ENCODE measurements at regions not wholly inside any gene's neighbourhood (a gene's known extent, or its start where the extent isn't known, plus 50 kb on each side); places are given as distances from the start of the nearest gene placed in this dataset.
A peak's percentile ranks its signal among the peaks of the same experiment; 100 is the strongest.

DNA sequence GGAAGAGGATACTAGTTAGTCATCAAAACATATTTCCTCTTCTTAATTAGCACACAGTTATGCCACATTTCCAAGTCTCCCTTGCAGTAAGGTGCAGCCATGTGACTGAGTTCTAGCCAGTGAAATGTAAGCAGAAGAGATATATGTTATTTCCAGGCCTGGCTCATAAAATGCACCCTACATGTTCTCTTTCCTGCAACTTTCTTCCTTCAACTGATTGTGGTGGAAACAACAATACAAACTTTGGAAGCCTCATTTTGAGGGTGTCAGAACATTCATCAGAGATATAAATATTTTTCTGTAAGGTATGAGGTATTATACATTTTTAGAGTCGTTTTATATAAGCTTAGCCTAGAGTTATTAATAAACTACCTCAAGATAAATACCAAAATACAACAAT lies 110.9 kb upstream of the PDE7B start:
- H3K9me3 ChIP-seq (ENCODE audit: control insufficient read depth, insufficient read depth, low read length): no peaks in the 10 kb centered on the region
- no peak overlapping the region for H3K4me3 ChIP-seq (ENCODE audit: low read length)
- DNase-seq (ENCODE audit: low read depth, low spot score): no peak
- WGBS (ENCODE audit: insufficient coverage, insufficient read length): no CpG with 5 or more reads among the region's 1 CpG
- H3K27ac ChIP-seq (ENCODE audit: low read length): no peak overlapping the region
- no peaks in the 10 kb centered on the region for H3K36me3 ChIP-seq (ENCODE audit: control insufficient read depth, insufficient read depth, low read length)
- no peaks in the 10 kb centered on the region for H3K27me3 ChIP-seq (ENCODE audit: control insufficient read depth, insufficient read depth, low read length)
- no peaks in the 10 kb centered on the region for H3K4me1 ChIP-seq (ENCODE audit: control insufficient read depth, insufficient read depth, low read length)

DNA sequence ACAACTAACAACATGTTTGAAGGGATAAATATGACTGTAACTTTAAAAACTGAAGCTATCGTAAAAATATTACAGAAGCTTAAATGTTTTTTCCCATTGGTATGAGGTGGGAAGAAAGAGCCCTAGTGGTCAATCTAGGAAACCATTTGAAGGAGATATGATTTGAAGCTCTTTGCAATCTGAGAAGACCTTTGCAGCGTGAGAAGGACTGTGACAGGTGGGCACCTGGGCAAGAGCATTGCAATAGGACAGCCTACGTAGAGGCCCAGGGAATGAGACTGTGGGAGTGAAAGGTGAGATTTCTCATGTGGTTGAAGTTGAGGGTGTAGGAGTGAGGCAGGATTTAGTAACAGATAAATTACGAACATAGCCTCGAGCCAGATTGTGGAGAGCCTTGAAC lies 108.0 kb upstream of the PDE7B start:
- Histone ChIP-seq H3K27me3 (ENCODE audit: control insufficient read depth, insufficient read depth, low read length) (no peaks in the 10 kb centered on the region), H3K27ac (ENCODE audit: low read length) (no peak overlapping the region), H3K36me3 (ENCODE audit: control insufficient read depth, insufficient read depth, low read length) (no peaks in the 10 kb centered on the region), H3K4me1 (ENCODE audit: control insufficient read depth, insufficient read depth, low read length) (no peaks in the 10 kb centered on the region), H3K9me3 (ENCODE audit: control insufficient read depth, insufficient read depth, low read length) (no peaks in the 10 kb centered on the region), H3K4me3 (ENCODE audit: low read length) (no peak overlapping the region)
- DNase-seq (ENCODE audit: low read depth, low spot score): no peak
- no CpG with 5 or more reads among the region's 5 CpGs for WGBS (ENCODE audit: insufficient coverage, insufficient read length)

DNA sequence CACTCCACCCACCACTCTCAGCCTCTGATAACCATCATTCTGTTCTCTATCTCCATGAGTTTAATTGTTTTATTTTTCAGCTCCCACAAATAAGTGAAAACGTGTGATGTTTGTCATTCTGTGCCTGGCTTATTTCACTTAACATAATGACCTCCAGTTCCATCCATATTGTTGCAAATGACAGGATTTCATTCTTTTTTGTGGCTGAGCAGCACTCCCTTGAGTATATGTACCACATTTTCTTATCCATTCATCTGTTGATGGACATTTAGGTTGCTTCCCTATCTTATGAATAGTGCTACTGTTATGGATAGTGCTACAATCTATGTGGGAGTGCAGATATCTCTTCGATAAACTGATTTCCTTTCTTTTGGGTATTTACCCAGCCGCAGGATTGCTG lies 103.3 kb upstream of the PDE7B start:
- H3K36me3 ChIP-seq (ENCODE audit: control insufficient read depth, insufficient read depth, low read length): no peaks in the 10 kb centered on the region
- no peaks in the 10 kb centered on the region for H3K4me1 ChIP-seq (ENCODE audit: control insufficient read depth, insufficient read depth, low read length)
- H3K4me3 ChIP-seq (ENCODE audit: low read length): no peak overlapping the region
- H3K27me3 ChIP-seq (ENCODE audit: control insufficient read depth, insufficient read depth, low read length): no peaks in the 10 kb centered on the region
- no CpG with 5 or more reads among the region's 3 CpGs for WGBS (ENCODE audit: insufficient coverage, insufficient read length)
- no peak for DNase-seq (ENCODE audit: low read depth, low spot score)
- H3K27ac ChIP-seq (ENCODE audit: low read length): no peak overlapping the region
- H3K9me3 ChIP-seq (ENCODE audit: control insufficient read depth, insufficient read depth, low read length): no peaks in the 10 kb centered on the region

DNA sequence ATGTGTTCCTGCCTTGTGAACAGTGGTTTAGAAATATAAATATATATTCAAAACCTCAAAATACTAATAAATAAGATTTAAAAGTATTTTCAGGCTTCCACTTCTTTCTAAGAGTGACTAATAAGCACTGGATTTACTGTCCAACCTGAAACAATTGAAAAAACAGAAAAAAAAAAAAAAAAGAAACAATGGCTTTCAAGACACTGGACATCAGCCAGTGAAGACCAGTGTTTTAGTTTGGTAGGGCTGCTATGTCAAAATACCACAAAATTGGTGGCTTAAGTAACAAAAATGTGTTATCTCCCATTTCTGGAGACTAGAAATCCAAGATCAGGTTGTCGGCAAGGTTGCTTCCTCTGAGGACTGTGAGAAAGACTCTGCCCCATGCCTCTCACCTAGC lies 101.4 kb upstream of the PDE7B start:
- Histone ChIP-seq H3K4me1 (ENCODE audit: control insufficient read depth, insufficient read depth, low read length) (no peaks in the 10 kb centered on the region), H3K9me3 (ENCODE audit: control insufficient read depth, insufficient read depth, low read length) (no peaks in the 10 kb centered on the region)
- WGBS (ENCODE audit: insufficient coverage, insufficient read length): no CpG with 5 or more reads among the region's 1 CpG

DNA sequence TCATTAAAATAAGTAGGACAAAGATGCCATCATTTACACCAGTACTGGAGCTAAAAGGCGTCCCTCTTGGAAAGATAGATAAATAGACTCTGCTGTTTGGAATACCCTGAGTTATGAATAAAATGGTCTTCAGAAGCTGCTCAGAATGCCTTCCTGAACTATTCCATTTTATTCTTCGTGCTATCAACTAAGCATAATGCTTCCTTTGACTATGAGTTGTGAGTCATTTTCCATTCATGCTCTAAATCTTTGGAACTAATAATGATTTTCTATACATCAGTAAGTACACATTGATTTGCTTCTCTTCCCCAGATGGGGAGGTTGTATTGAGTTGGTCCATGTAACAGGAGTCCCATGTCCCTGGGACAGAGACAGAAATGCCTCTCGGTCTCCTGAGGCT lies 98.3 kb upstream of the PDE7B start:
- Histone ChIP-seq H3K9me3 (ENCODE audit: control insufficient read depth, insufficient read depth, low read length) (no peaks in the 10 kb centered on the region), H3K36me3 (ENCODE audit: control insufficient read depth, insufficient read depth, low read length) (no peaks in the 10 kb centered on the region), H3K27ac (ENCODE audit: low read length) (no peak overlapping the region), H3K4me1 (ENCODE audit: control insufficient read depth, insufficient read depth, low read length) (no peaks in the 10 kb centered on the region), H3K4me3 (ENCODE audit: low read length) (no peak overlapping the region), H3K27me3 (ENCODE audit: control insufficient read depth, insufficient read depth, low read length) (no peaks in the 10 kb centered on the region)
- WGBS (ENCODE audit: insufficient coverage, insufficient read length): no CpG with 5 or more reads among the region's 3 CpGs
- DNase-seq (ENCODE audit: low read depth, low spot score): no peak

More for the DNA sequence above, 101.4 kb upstream of the PDE7B start:
- H3K27ac ChIP-seq (ENCODE audit: low read length): no peak overlapping the region
- no peak overlapping the region for H3K4me3 ChIP-seq (ENCODE audit: low read length)
- DNase-seq (ENCODE audit: low read depth, low spot score): no peak
- no peaks in the 10 kb centered on the region for H3K27me3 ChIP-seq (ENCODE audit: control insufficient read depth, insufficient read depth, low read length)
- H3K36me3 ChIP-seq (ENCODE audit: control insufficient read depth, insufficient read depth, low read length): no peaks in the 10 kb centered on the region

DNA sequence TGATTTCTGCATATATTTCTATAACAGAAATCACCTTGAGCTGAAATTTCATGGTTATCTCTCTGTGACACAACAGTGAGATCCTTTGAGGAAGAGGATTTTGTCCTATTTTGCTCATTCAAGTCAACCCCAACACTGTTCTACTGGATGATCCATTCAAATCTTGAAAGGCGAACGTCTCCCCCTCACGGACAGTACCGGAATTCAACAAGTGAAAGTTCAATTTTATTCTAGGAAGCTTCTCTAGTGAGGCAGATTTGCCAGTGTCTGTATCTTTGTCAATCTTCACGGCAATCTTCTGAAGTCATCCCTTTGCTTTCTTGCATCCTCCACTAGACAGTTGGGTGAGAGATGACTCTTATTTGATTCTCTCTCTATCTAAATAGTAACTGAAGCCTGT lies 91.7 kb upstream of the PDE7B start:
- peak; percentile 11 for DNase-seq (ENCODE audit: low read depth, low spot score)
- no peaks in the 10 kb centered on the region for H3K36me3 ChIP-seq (ENCODE audit: control insufficient read depth, insufficient read depth, low read length)
- no peaks in the 10 kb centered on the region for H3K4me1 ChIP-seq (ENCODE audit: control insufficient read depth, insufficient read depth, low read length)
- no CpG with 5 or more reads among the region's 5 CpGs for WGBS (ENCODE audit: insufficient coverage, insufficient read length)
- no peak overlapping the region for H3K4me3 ChIP-seq (ENCODE audit: low read length)
- no peak overlapping the region for H3K27ac ChIP-seq (ENCODE audit: low read length)
- no peaks in the 10 kb centered on the region for H3K27me3 ChIP-seq (ENCODE audit: control insufficient read depth, insufficient read depth, low read length)
- H3K9me3 ChIP-seq (ENCODE audit: control insufficient read depth, insufficient read depth, low read length): no peaks in the 10 kb centered on the region

DNA sequence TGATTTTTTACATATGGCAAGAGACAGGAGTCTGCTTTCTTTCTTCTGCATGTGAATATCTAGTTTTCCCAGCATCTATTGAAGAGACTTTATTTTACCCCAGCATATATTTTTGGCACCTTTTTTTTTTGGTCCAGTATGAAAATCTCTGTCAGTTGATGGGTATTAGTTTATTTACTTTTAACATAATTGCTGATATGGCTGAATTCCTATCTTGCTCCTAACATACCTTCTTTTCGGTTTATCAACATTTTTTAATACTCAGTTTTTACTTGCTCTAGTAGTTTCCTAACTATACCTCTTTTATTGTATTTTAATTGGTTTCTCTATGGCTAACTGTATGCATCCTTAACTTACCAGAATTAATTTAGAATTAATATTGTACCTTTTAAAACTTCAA lies 77.5 kb upstream of the PDE7B start:
- H3K4me3 ChIP-seq (ENCODE audit: low read length): no peak overlapping the region
- no peak for DNase-seq (ENCODE audit: low read depth, low spot score)
- H3K36me3 ChIP-seq (ENCODE audit: control insufficient read depth, insufficient read depth, low read length): no peaks in the 10 kb centered on the region
- H3K4me1 ChIP-seq (ENCODE audit: control insufficient read depth, insufficient read depth, low read length): no peaks in the 10 kb centered on the region
- H3K27me3 ChIP-seq (ENCODE audit: control insufficient read depth, insufficient read depth, low read length): no peaks in the 10 kb centered on the region
- no peaks in the 10 kb centered on the region for H3K9me3 ChIP-seq (ENCODE audit: control insufficient read depth, insufficient read depth, low read length)
- no peak overlapping the region for H3K27ac ChIP-seq (ENCODE audit: low read length)
- no CpG with 5 or more reads among the region's 1 CpG for WGBS (ENCODE audit: insufficient coverage, insufficient read length)

DNA sequence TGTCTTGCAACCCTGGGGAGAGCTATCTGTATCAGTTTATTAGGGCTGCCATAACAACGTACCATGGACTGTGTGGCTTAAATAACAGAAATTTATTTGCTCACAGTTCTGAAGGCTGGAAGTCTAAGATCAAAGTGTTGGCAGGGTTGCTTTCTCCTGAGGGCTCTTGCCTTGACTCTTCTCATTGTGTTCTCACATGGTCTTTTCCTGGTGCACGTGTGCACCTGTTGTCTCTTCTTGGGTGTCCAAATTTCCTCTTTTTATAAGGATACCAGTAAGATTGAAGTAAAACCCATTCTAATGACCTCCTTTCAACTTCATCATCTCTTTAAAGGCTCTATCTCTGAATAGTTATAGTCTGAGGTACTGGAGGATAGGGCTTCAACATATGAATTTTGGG lies 72.3 kb upstream of the PDE7B start:
- H3K27me3 ChIP-seq (ENCODE audit: control insufficient read depth, insufficient read depth, low read length): no peaks in the 10 kb centered on the region
- H3K4me3 ChIP-seq (ENCODE audit: low read length): no peak overlapping the region
- no peak overlapping the region for H3K27ac ChIP-seq (ENCODE audit: low read length)
- no peaks in the 10 kb centered on the region for H3K9me3 ChIP-seq (ENCODE audit: control insufficient read depth, insufficient read depth, low read length)
- no CpG with 5 or more reads among the region's 2 CpGs for WGBS (ENCODE audit: insufficient coverage, insufficient read length)
- no peak for DNase-seq (ENCODE audit: low read depth, low spot score)
- H3K36me3 ChIP-seq (ENCODE audit: control insufficient read depth, insufficient read depth, low read length): no peaks in the 10 kb centered on the region
- H3K4me1 ChIP-seq (ENCODE audit: control insufficient read depth, insufficient read depth, low read length): no peaks in the 10 kb centered on the region

DNA sequence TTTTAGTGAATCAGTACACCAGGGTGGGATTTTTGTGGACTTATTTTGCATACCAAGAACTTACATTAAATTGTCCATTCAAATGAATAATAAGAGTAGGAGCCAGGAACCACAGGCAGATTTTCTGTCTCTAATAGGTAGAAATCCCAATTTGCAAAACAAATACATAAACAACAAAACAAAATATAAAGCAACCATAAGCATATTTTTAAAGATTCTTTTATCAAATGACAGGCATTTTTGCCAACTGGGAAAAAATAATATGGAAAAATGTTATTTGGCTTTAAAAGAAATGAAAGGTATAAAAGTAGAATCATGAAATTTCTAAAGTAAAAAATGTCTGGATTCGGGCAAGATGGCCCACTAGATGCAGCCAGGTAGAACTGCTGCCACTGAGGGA lies 71.2 kb upstream of the PDE7B start:
- no peaks in the 10 kb centered on the region for H3K36me3 ChIP-seq (ENCODE audit: control insufficient read depth, insufficient read depth, low read length)
- no peak overlapping the region for H3K4me3 ChIP-seq (ENCODE audit: low read length)
- DNase-seq (ENCODE audit: low read depth, low spot score): no peak
- H3K9me3 ChIP-seq (ENCODE audit: control insufficient read depth, insufficient read depth, low read length): no peaks in the 10 kb centered on the region
- H3K27ac ChIP-seq (ENCODE audit: low read length): no peak overlapping the region
- no peaks in the 10 kb centered on the region for H3K4me1 ChIP-seq (ENCODE audit: control insufficient read depth, insufficient read depth, low read length)
- H3K27me3 ChIP-seq (ENCODE audit: control insufficient read depth, insufficient read depth, low read length): no peaks in the 10 kb centered on the region
- WGBS (ENCODE audit: insufficient coverage, insufficient read length): no CpG with 5 or more reads among the region's 1 CpG

DNA sequence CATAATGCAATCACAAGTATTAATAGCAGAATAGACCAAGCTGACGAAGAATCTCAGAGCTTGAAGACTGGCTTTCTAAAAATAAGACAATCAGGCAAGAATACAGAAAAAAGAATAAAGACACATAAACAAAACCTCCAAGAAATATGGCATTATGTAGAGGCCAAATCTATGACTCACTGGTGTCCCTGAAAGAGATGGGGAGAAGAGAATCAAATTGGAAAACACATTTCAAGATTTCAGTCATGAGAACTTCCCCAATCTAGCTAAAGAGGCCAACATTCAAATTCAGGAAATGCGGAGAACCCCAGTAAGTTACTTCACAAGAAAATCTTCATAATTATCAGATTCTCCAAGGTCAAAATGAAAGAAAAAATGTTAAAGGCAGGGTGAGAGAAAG lies 69.0 kb upstream of the PDE7B start:
- H3K27ac ChIP-seq (ENCODE audit: low read length): no peak overlapping the region
- DNase-seq (ENCODE audit: low read depth, low spot score): no peak
- H3K36me3 ChIP-seq (ENCODE audit: control insufficient read depth, insufficient read depth, low read length): no peaks in the 10 kb centered on the region
- H3K4me3 ChIP-seq (ENCODE audit: low read length): no peak overlapping the region
- H3K9me3 ChIP-seq (ENCODE audit: control insufficient read depth, insufficient read depth, low read length): no peaks in the 10 kb centered on the region
- no peaks in the 10 kb centered on the region for H3K4me1 ChIP-seq (ENCODE audit: control insufficient read depth, insufficient read depth, low read length)
- no CpG with 5 or more reads among the region's 2 CpGs for WGBS (ENCODE audit: insufficient coverage, insufficient read length)
- H3K27me3 ChIP-seq (ENCODE audit: control insufficient read depth, insufficient read depth, low read length): no peaks in the 10 kb centered on the region

DNA sequence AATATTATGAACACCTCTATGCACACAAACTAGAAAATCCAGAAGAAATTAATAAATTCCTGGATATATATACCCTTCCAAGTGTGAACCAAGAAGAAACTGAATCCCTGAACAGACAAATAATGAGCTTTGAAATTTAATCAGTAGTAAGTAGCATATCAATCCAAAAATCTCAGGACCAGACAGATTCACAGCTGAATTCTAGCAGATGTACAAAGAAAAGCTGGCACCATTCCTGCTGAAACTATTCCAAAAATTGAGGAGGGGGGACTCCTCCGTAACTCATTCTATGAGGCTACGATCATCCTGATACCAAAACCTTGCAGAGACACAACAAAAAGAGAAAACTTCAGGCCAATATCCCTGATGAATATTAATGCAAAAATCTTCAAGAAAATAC lies 67.0 kb upstream of the PDE7B start:
- DNase-seq (ENCODE audit: low read depth, low spot score): no peak
- no peak overlapping the region for H3K4me3 ChIP-seq (ENCODE audit: low read length)
- H3K36me3 ChIP-seq (ENCODE audit: control insufficient read depth, insufficient read depth, low read length): no peaks in the 10 kb centered on the region
- H3K27ac ChIP-seq (ENCODE audit: low read length): no peak overlapping the region
- no peaks in the 10 kb centered on the region for H3K27me3 ChIP-seq (ENCODE audit: control insufficient read depth, insufficient read depth, low read length)
- WGBS (ENCODE audit: insufficient coverage, insufficient read length): no CpG with 5 or more reads among the region's 2 CpGs
- no peaks in the 10 kb centered on the region for H3K4me1 ChIP-seq (ENCODE audit: control insufficient read depth, insufficient read depth, low read length)
- no peaks in the 10 kb centered on the region for H3K9me3 ChIP-seq (ENCODE audit: control insufficient read depth, insufficient read depth, low read length)
